Chondrocyte (in vitro differentiated cells): ENCODE measurements at regions not wholly inside any gene's neighbourhood (a gene's known extent, or its start where the extent isn't known, plus 50 kb on each side); places are given as distances from the start of the nearest gene placed in this dataset.

Source experiments
- DNase-seq: peaks from one replicate; pipeline ENCODE4 v3.0.0; 2021; ENCODE audit warnings: mixed read lengths, low spot score
- H3K27ac Mint-ChIP-seq: one replicate; pipeline ENCODE4 v1.8.0; 2021; ENCODE audit warnings: mild to moderate bottlenecking, moderate library complexity, mixed read lengths; ENCODE audit not compliant: unreplicated experiment
- H3K27me3 Mint-ChIP-seq: 2 replicates; pipeline ENCODE4 v1.8.0; 2021; ENCODE audit warnings: low read depth, mixed read lengths
- H3K36me3 Mint-ChIP-seq: 2 replicates; pipeline ENCODE4 v1.8.0; 2021; ENCODE audit warnings: low read depth, mixed read lengths
- H3K4me1 Mint-ChIP-seq: 2 replicates; pipeline ENCODE4 v1.8.0; 2021; ENCODE audit warnings: low read depth, mild to moderate bottlenecking, mixed read lengths
- H3K4me3 Mint-ChIP-seq: one replicate; pipeline ENCODE4 v1.8.0; 2021; ENCODE audit warnings: mild to moderate bottlenecking, moderate library complexity, mixed read lengths; ENCODE audit not compliant: unreplicated experiment
- H3K9me3 Mint-ChIP-seq: 2 replicates; pipeline ENCODE4 v1.8.0; 2021; ENCODE audit warnings: low read depth, mixed read lengths
- TF ChIP-seq, protein P1 (sequence below): fragments of 200-600 bp; sonication (generic); IDR thresholded peaks from 2 replicates; pipeline ENCODE4 v1.5.0; 2021; ENCODE audit warnings: antibody characterized with exemption, mild to moderate bottlenecking, moderate library complexity

- no peak for DNase-seq
- no peaks in the 10 kb centered on the region for H3K9me3 Mint-ChIP-seq
- no peak overlapping the region for H3K4me3 Mint-ChIP-seq
- no peaks in the 10 kb centered on the region for H3K36me3 Mint-ChIP-seq
- TF ChIP-seq, protein P1, sequence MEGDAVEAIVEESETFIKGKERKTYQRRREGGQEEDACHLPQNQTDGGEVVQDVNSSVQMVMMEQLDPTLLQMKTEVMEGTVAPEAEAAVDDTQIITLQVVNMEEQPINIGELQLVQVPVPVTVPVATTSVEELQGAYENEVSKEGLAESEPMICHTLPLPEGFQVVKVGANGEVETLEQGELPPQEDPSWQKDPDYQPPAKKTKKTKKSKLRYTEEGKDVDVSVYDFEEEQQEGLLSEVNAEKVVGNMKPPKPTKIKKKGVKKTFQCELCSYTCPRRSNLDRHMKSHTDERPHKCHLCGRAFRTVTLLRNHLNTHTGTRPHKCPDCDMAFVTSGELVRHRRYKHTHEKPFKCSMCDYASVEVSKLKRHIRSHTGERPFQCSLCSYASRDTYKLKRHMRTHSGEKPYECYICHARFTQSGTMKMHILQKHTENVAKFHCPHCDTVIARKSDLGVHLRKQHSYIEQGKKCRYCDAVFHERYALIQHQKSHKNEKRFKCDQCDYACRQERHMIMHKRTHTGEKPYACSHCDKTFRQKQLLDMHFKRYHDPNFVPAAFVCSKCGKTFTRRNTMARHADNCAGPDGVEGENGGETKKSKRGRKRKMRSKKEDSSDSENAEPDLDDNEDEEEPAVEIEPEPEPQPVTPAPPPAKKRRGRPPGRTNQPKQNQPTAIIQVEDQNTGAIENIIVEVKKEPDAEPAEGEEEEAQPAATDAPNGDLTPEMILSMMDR = no peak
- no peak overlapping the region for H3K27ac Mint-ChIP-seq
- H3K4me1 Mint-ChIP-seq = peaks cover 17% of the 10 kb centered on the region
- no peaks in the 10 kb centered on the region for H3K27me3 Mint-ChIP-seq
These were observed 52.9 kb upstream of the ZNF366 start for GRCh38 chr5:72559866-72560766.

- Mint-ChIP-seq H3K9me3 (no peaks in the 10 kb centered on the region), H3K4me1 (peaks cover 17% of the 10 kb centered on the region), H3K36me3 (no peaks in the 10 kb centered on the region), H3K4me3 (no peak overlapping the region), H3K27ac (no peak overlapping the region), H3K27me3 (no peaks in the 10 kb centered on the region)
- no peak for DNase-seq
- TF ChIP-seq, protein P1 = no peak
These were observed 51.2 kb upstream of the ZNF366 start for GRCh38 chr5:72558383-72558782.

GRCh38 chr5:72558046-72558336 lies 50.8 kb upstream of the ZNF366 start:
- Mint-ChIP-seq H3K4me1 (peaks cover 17% of the 10 kb centered on the region), H3K9me3 (no peaks in the 10 kb centered on the region), H3K36me3 (no peaks in the 10 kb centered on the region), H3K4me3 (no peak overlapping the region), H3K27me3 (no peaks in the 10 kb centered on the region), H3K27ac (no peak overlapping the region)
- DNase-seq = no peak
- TF ChIP-seq, protein P1 = no peak

- Mint-ChIP-seq H3K36me3 (no peaks in the 10 kb centered on the region), H3K9me3 (peaks cover 2% of the 10 kb centered on the region), H3K4me3 (no peak overlapping the region), H3K27ac (no peak overlapping the region), H3K27me3 (no peaks in the 10 kb centered on the region), H3K4me1 (peaks cover 22% of the 10 kb centered on the region)
- DNase-seq = no peak
- TF ChIP-seq, protein P1 = no peak
These were observed 50.2 kb upstream of the ZNF366 start for GRCh38 chr5:72557167-72558045.
